ENCODE measurements at regions not wholly inside any gene's neighbourhood (a gene's known extent, or its start where the extent isn't known, plus 50 kb on each side); places are given as distances from the start of the nearest gene placed in this dataset.

DNA sequence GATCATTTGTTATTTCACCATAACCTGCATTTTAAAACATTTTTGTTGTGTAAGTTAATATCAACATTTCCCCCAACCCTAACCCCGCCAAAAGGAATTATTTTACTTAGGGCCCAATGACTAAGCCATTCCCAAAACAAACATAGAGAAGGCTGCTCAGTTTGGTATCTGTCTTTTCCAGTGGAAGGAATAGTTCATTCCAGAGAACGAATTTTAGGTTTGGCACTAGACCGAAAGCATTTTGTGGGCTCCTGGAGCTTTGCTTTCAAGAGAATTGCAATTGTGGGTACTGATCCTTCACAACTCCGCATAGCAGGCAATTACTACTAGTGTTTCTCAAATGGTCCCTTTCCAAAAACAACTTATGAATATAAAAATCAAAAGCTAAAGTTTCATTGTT is 226.7 kb upstream of the MAD2L1 start:
- Mint-ChIP-seq H3K27me3 (peaks cover 4% of the 10 kb centered on the region), H3K9me3 (peaks cover 0 to 1% (median 0%) of the 10 kb centered on the region in 7 donors), H3K4me1 (no peaks in the 10 kb centered on the region), H3K4me3 (no peak overlapping the region), H3K27ac (no peak overlapping the region), H3K36me3 (no peaks in the 10 kb centered on the region)
- ATAC-seq (ENCODE audit: low read depth in 2 of 2), result no peak
- Histone ChIP-seq H3K9me3 (ENCODE audit: control insufficient read depth in 2 of 2, low read length in 2 of 2) (no peaks in the 10 kb centered on the region), H3K36me3 (ENCODE audit: control insufficient read depth, insufficient read depth, low read length) (no peaks in the 10 kb centered on the region), H3K4me1 (ENCODE audit: control insufficient read depth, insufficient read depth, low read length, poor library complexity, severe bottlenecking) (no peaks in the 10 kb centered on the region), H3K27me3 (ENCODE audit: control insufficient read depth, insufficient read depth, low read length) (no peaks in the 10 kb centered on the region), H3K27ac (ENCODE audit: insufficient read depth, low read length, poor library complexity, severe bottlenecking) (no peak overlapping the region), H3K4me3 (ENCODE audit: low read depth, low read length) (no peak overlapping the region)
- no peak for DNase-seq

- peaks cover 0 to 1% (median 0%) of the 10 kb centered on the region in 7 donors for H3K9me3 Mint-ChIP-seq
- H3K27ac ChIP-seq (ENCODE audit: insufficient read depth, low read length, poor library complexity, severe bottlenecking), result no peak overlapping the region
- H3K27ac Mint-ChIP-seq, result no peak overlapping the region
- H3K27me3 Mint-ChIP-seq, result peaks cover 4% of the 10 kb centered on the region
- no peaks in the 10 kb centered on the region for H3K36me3 ChIP-seq (ENCODE audit: control insufficient read depth, insufficient read depth, low read length)
- no peaks in the 10 kb centered on the region for H3K4me1 ChIP-seq (ENCODE audit: control insufficient read depth, insufficient read depth, low read length, poor library complexity, severe bottlenecking)
- ATAC-seq (ENCODE audit: low read depth in 2 of 2) (no peak), DNase-seq (no peak)
- H3K4me3 Mint-ChIP-seq, result no peak overlapping the region
- no peak overlapping the region for H3K4me3 ChIP-seq (ENCODE audit: low read depth, low read length)
- no peaks in the 10 kb centered on the region for H3K36me3 Mint-ChIP-seq
- H3K27me3 ChIP-seq (ENCODE audit: control insufficient read depth, insufficient read depth, low read length), result no peaks in the 10 kb centered on the region
- H3K9me3 ChIP-seq (ENCODE audit: control insufficient read depth in 2 of 2, low read length in 2 of 2), result no peaks in the 10 kb centered on the region
- no peaks in the 10 kb centered on the region for H3K4me1 Mint-ChIP-seq
Observed at GRCh38 chr4:120291541-120291940, 224.9 kb upstream of the MAD2L1 start.

GRCh38 chr4:120290553-120290952 is 223.9 kb upstream of the MAD2L1 start:
- H3K4me3 Mint-ChIP-seq, result no peak overlapping the region
- ATAC-seq (ENCODE audit: low read depth in 2 of 2) (no peak), DNase-seq (no peak)
- Histone ChIP-seq H3K4me3 (ENCODE audit: low read depth, low read length) (no peak overlapping the region), H3K27me3 (ENCODE audit: control insufficient read depth, insufficient read depth, low read length) (no peaks in the 10 kb centered on the region), H3K9me3 (ENCODE audit: control insufficient read depth in 2 of 2, low read length in 2 of 2) (no peaks in the 10 kb centered on the region), H3K4me1 (ENCODE audit: control insufficient read depth, insufficient read depth, low read length, poor library complexity, severe bottlenecking) (no peaks in the 10 kb centered on the region), H3K27ac (ENCODE audit: insufficient read depth, low read length, poor library complexity, severe bottlenecking) (no peak overlapping the region), H3K36me3 (ENCODE audit: control insufficient read depth, insufficient read depth, low read length) (no peaks in the 10 kb centered on the region)
- H3K4me1 Mint-ChIP-seq, result no peaks in the 10 kb centered on the region
- H3K9me3 Mint-ChIP-seq, result no peaks in the 10 kb centered on the region
- H3K36me3 Mint-ChIP-seq, result no peaks in the 10 kb centered on the region
- H3K27ac Mint-ChIP-seq, result no peak overlapping the region
- H3K27me3 Mint-ChIP-seq, result peaks cover 4% of the 10 kb centered on the region

- H3K4me3 ChIP-seq (ENCODE audit: low read depth, low read length), result no peak overlapping the region
- ATAC-seq (ENCODE audit: low read depth in 2 of 2), result no peak
- H3K4me3 Mint-ChIP-seq, result no peak overlapping the region
- no peaks in the 10 kb centered on the region for H3K4me1 ChIP-seq (ENCODE audit: control insufficient read depth, insufficient read depth, low read length, poor library complexity, severe bottlenecking)
- no peaks in the 10 kb centered on the region for H3K4me1 Mint-ChIP-seq
- no peak overlapping the region for H3K27ac Mint-ChIP-seq
- H3K36me3 Mint-ChIP-seq, result no peaks in the 10 kb centered on the region
- H3K36me3 ChIP-seq (ENCODE audit: control insufficient read depth, insufficient read depth, low read length), result no peaks in the 10 kb centered on the region
- no peaks in the 10 kb centered on the region for H3K9me3 ChIP-seq (ENCODE audit: control insufficient read depth in 2 of 2, low read length in 2 of 2)
- H3K27me3 Mint-ChIP-seq, result no peaks in the 10 kb centered on the region
- H3K9me3 Mint-ChIP-seq, result peaks cover 0 to 4% (median 0%) of the 10 kb centered on the region in 7 donors
- H3K27ac ChIP-seq (ENCODE audit: insufficient read depth, low read length, poor library complexity, severe bottlenecking), result no peak overlapping the region
- no peaks in the 10 kb centered on the region for H3K27me3 ChIP-seq (ENCODE audit: control insufficient read depth, insufficient read depth, low read length)
- DNase-seq, result no peak
Observed at GRCh38 chr4:120286813-120287212, 220.2 kb upstream of the MAD2L1 start.

GRCh38 chr4:120281581-120281980 is 214.9 kb upstream of the MAD2L1 start:
- H3K4me1 ChIP-seq (ENCODE audit: control insufficient read depth, insufficient read depth, low read length, poor library complexity, severe bottlenecking), result no peaks in the 10 kb centered on the region
- H3K36me3 ChIP-seq (ENCODE audit: control insufficient read depth, insufficient read depth, low read length), result no peaks in the 10 kb centered on the region
- H3K27ac ChIP-seq (ENCODE audit: insufficient read depth, low read length, poor library complexity, severe bottlenecking), result no peak overlapping the region
- no peaks in the 10 kb centered on the region for H3K27me3 ChIP-seq (ENCODE audit: control insufficient read depth, insufficient read depth, low read length)
- ATAC-seq (ENCODE audit: low read depth in 2 of 2), result no peak
- Mint-ChIP-seq H3K4me3 (no peak overlapping the region), H3K27ac (no peak overlapping the region), H3K4me1 (no peaks in the 10 kb centered on the region), H3K27me3 (no peaks in the 10 kb centered on the region), H3K36me3 (no peaks in the 10 kb centered on the region), H3K9me3 (peaks cover 0 to 8% (median 3%) of the 10 kb centered on the region in 7 donors)
- DNase-seq, result no peak
- H3K4me3 ChIP-seq (ENCODE audit: low read depth, low read length), result no peak overlapping the region
- H3K9me3 ChIP-seq (ENCODE audit: control insufficient read depth in 2 of 2, low read length in 2 of 2), result no peaks in the 10 kb centered on the region

- DNase-seq, result no peak
- no peaks in the 10 kb centered on the region for H3K9me3 ChIP-seq (ENCODE audit: control insufficient read depth in 2 of 2, low read length in 2 of 2)
- H3K4me3 ChIP-seq (ENCODE audit: low read depth, low read length), result no peak overlapping the region
- H3K36me3 ChIP-seq (ENCODE audit: control insufficient read depth, insufficient read depth, low read length), result no peaks in the 10 kb centered on the region
- no peak overlapping the region for H3K27ac ChIP-seq (ENCODE audit: insufficient read depth, low read length, poor library complexity, severe bottlenecking)
- Mint-ChIP-seq H3K36me3 (no peaks in the 10 kb centered on the region), H3K27ac (no peak overlapping the region), H3K4me1 (no peaks in the 10 kb centered on the region), H3K27me3 (no peaks in the 10 kb centered on the region), H3K9me3 (peaks cover 0 to 5% (median 3%) of the 10 kb centered on the region in 7 donors), H3K4me3 (no peak overlapping the region)
- no peak for ATAC-seq (ENCODE audit: low read depth in 2 of 2)
- no peaks in the 10 kb centered on the region for H3K4me1 ChIP-seq (ENCODE audit: control insufficient read depth, insufficient read depth, low read length, poor library complexity, severe bottlenecking)
- H3K27me3 ChIP-seq (ENCODE audit: control insufficient read depth, insufficient read depth, low read length), result no peaks in the 10 kb centered on the region
Observed at GRCh38 chr4:120277391-120277790, 210.7 kb upstream of the MAD2L1 start.

GRCh38 chr4:120266602-120267001 is 200.0 kb upstream of the MAD2L1 start:
- Mint-ChIP-seq H3K27me3 (peaks cover 4% of the 10 kb centered on the region), H3K4me3 (no peak overlapping the region), H3K4me1 (no peaks in the 10 kb centered on the region), H3K27ac (no peak overlapping the region), H3K9me3 (peaks cover 0 to 2% (median 0%) of the 10 kb centered on the region in 7 donors), H3K36me3 (no peaks in the 10 kb centered on the region)
- no peak for ATAC-seq (ENCODE audit: low read depth in 2 of 2)
- Histone ChIP-seq H3K9me3 (ENCODE audit: control insufficient read depth in 2 of 2, low read length in 2 of 2) (no peaks in the 10 kb centered on the region), H3K4me1 (ENCODE audit: control insufficient read depth, insufficient read depth, low read length, poor library complexity, severe bottlenecking) (no peaks in the 10 kb centered on the region), H3K27ac (ENCODE audit: insufficient read depth, low read length, poor library complexity, severe bottlenecking) (no peak overlapping the region), H3K36me3 (ENCODE audit: control insufficient read depth, insufficient read depth, low read length) (no peaks in the 10 kb centered on the region), H3K27me3 (ENCODE audit: control insufficient read depth, insufficient read depth, low read length) (no peaks in the 10 kb centered on the region), H3K4me3 (ENCODE audit: low read depth, low read length) (no peak overlapping the region)
- no peak for DNase-seq

DNA sequence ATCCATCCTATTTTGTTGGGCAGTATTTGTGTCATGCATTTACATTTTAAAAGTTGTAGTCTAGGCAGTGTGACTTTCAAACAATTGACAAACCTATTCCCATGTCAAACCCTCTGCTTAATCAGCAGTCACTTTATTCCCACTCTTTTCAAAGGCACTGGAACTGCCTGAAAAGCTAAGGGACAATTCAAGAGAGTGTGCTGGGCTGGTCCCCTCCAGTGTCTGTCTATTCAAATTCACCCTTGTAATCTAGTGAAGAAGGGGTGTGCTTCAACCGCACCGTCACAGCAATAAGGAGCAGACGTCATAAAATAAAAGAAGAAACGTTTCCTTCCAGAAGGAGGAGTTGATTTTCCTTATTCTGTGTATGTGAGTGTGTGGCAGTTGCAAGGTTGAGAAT is 197.0 kb upstream of the MAD2L1 start:
- Mint-ChIP-seq H3K27me3 (peaks cover 9% of the 10 kb centered on the region), H3K27ac (no peak overlapping the region), H3K4me1 (no peaks in the 10 kb centered on the region), H3K4me3 (peak overlapping the region in 1 of 4 donors; percentile 2), H3K9me3 (peaks cover 0 to 2% (median 0%) of the 10 kb centered on the region in 7 donors), H3K36me3 (no peaks in the 10 kb centered on the region)
- H3K27me3 ChIP-seq (ENCODE audit: control insufficient read depth, insufficient read depth, low read length), result no peaks in the 10 kb centered on the region
- H3K36me3 ChIP-seq (ENCODE audit: control insufficient read depth, insufficient read depth, low read length), result no peaks in the 10 kb centered on the region
- ATAC-seq (ENCODE audit: low read depth in 2 of 2) (no peak), DNase-seq (no peak)
- no peaks in the 10 kb centered on the region for H3K4me1 ChIP-seq (ENCODE audit: control insufficient read depth, insufficient read depth, low read length, poor library complexity, severe bottlenecking)
- H3K27ac ChIP-seq (ENCODE audit: insufficient read depth, low read length, poor library complexity, severe bottlenecking), result no peak overlapping the region
- no peaks in the 10 kb centered on the region for H3K9me3 ChIP-seq (ENCODE audit: control insufficient read depth in 2 of 2, low read length in 2 of 2)
- H3K4me3 ChIP-seq (ENCODE audit: low read depth, low read length), result no peak overlapping the region

All from CD4-positive, CD25-positive, alpha-beta regulatory T cell (primary cell).